ENCODE measurements at regions not wholly inside any gene's neighbourhood (a gene's known extent, or its start where the extent isn't known, plus 50 kb on each side); places are given as distances from the start of the nearest gene placed in this dataset.

- no peak for DNase-seq (ENCODE audit: low spot score)
Observed at GRCh38 chr10:110355141-110355831, 50.6 kb upstream of the SMNDC1 start.

- DNase-seq (ENCODE audit: low spot score), result no peak
Observed at GRCh38 chr10:110355922-110356627, 51.4 kb upstream of the SMNDC1 start.

GRCh38 chr10:110356628-110357245, 52.0 kb upstream of the SMNDC1 start:
- no peak for DNase-seq (ENCODE audit: low spot score)

GRCh38 chr10:110357252-110357780, 52.6 kb upstream of the SMNDC1 start:
- no peak for DNase-seq (ENCODE audit: low spot score)

GRCh38 chr10:110357871-110358270, 53.2 kb upstream of the SMNDC1 start:
- DNase-seq (ENCODE audit: low spot score), result no peak

GRCh38 chr10:110358278-110358677, 53.6 kb upstream of the SMNDC1 start:
- no peak for DNase-seq (ENCODE audit: low spot score)

GRCh38 chr10:110358869-110359629, 54.3 kb upstream of the SMNDC1 start:
- no peak for DNase-seq (ENCODE audit: low spot score)

- DNase-seq (ENCODE audit: low spot score), result no peak
Observed at GRCh38 chr10:110360857-110361474, 56.2 kb upstream of the SMNDC1 start.

- no peak for DNase-seq (ENCODE audit: low spot score)
Observed at GRCh38 chr10:110361800-110362456, 57.2 kb upstream of the SMNDC1 start.

- DNase-seq (ENCODE audit: low spot score), result no peak
Observed at GRCh38 chr10:110363572-110364411, 59.1 kb upstream of the SMNDC1 start.

- DNase-seq (ENCODE audit: low spot score), result no peak
Observed at GRCh38 chr10:110364531-110364937, 59.8 kb upstream of the SMNDC1 start.

GRCh38 chr10:110365356-110366143, 60.8 kb upstream of the SMNDC1 start:
- no peak for DNase-seq (ENCODE audit: low spot score)

- no peak for DNase-seq (ENCODE audit: low spot score)
Observed at GRCh38 chr10:110366635-110367034, 61.9 kb upstream of the SMNDC1 start.

GRCh38 chr10:110368002-110368401, 63.3 kb upstream of the SMNDC1 start:
- no peak for DNase-seq (ENCODE audit: low spot score)

- DNase-seq (ENCODE audit: low spot score), result no peak
Observed at GRCh38 chr10:110368556-110368955, 63.8 kb upstream of the SMNDC1 start.

GRCh38 chr10:110370006-110370405, 65.3 kb upstream of the SMNDC1 start:
- DNase-seq (ENCODE audit: low spot score), result no peak

GRCh38 chr10:110372656-110373055, 67.9 kb upstream of the SMNDC1 start:
- DNase-seq (ENCODE audit: low spot score), result no peak

GRCh38 chr10:110373059-110373458, 68.3 kb upstream of the SMNDC1 start:
- no peak for DNase-seq (ENCODE audit: low spot score)

GRCh38 chr10:110373857-110374654, 69.3 kb upstream of the SMNDC1 start:
- no peak for DNase-seq (ENCODE audit: low spot score)
